Breast epithelium (tissue), 4 donors: ENCODE measurements at regions not wholly inside any gene's neighbourhood (a gene's known extent, or its start where the extent isn't known, plus 50 kb on each side); places are given as distances from the start of the nearest gene placed in this dataset.

Experiments used
- DNase-seq, 2 donors: peaks; one replicate each; pipeline ENCODE4 v3.0.0-alpha.2; 2019; ENCODE audit warnings: low spot score in 2 of 2
- H3K27ac ChIP-seq, 2 donors: fragments of 200-600 bp; sonication (generic) in 1 of 2; one replicate each; pipeline ENCODE4 v1.5.1; 2016 to 2019; ENCODE audit warnings: mild to moderate bottlenecking in 1 of 2
- H3K27me3 ChIP-seq, 2 donors: fragments of 200-600 bp; sonication (generic) in 1 of 2; one replicate each; pipeline versions ENCODE4 v1.5.1 to v1.6.0; 2017 to 2019; ENCODE audit warnings: control low read depth in 1 of 2, mild to moderate bottlenecking in 1 of 2
- H3K36me3 ChIP-seq: fragments of 200-600 bp; one replicate; pipeline ENCODE4 v1.5.1; 2019
- H3K4me1 ChIP-seq, 2 donors: fragments of 200-600 bp; sonication (generic); one replicate each; pipeline ENCODE4 v1.5.1; 2016 to 2019; ENCODE audit warnings: control low read depth in 1 of 2
- H3K4me3 ChIP-seq, 3 donors: fragments of 200-600 bp; sonication (generic); 1 replicate in 2 of 3; 2 replicates in 1 of 3; pipeline ENCODE4 v1.5.1; 2016 to 2019; ENCODE audit warnings: mild to moderate bottlenecking in 3 of 3, moderate library complexity in 2 of 3
- H3K9me3 ChIP-seq, 2 donors: fragments of 200-600 bp; sonication (generic) in 1 of 2; one replicate each; pipeline ENCODE4 v1.5.1; 2016 to 2019; ENCODE audit warnings: control low read depth in 1 of 2
- CTCF ChIP-seq, 3 donors: fragments of 450-650 bp; IDR thresholded peaks; one replicate each; pipeline ENCODE4 v1.5.1; 2016 to 2017; ENCODE audit warnings: antibody characterized with exemption in 3 of 3, mild to moderate bottlenecking in 3 of 3, moderate library complexity in 3 of 3
- POLR2A ChIP-seq: fragments of 450-650 bp; IDR thresholded peaks from one replicate; pipeline ENCODE4 v1.6.1; 2016; ENCODE audit warnings: antibody characterized with exemption, mild to moderate bottlenecking, moderate library complexity
- POLR2AphosphoS5 ChIP-seq, 3 donors: sonication (generic); formaldehyde crosslinking; IDR thresholded peaks; one replicate each; pipeline ENCODE4 v1.6.1; 2017; ENCODE audit warnings: antibody characterized with exemption in 3 of 3
- intact Hi-C: fragments of 100-400 bp; cut with DNase I; formaldehyde crosslinking; loops from one replicate; pipeline ENCODE4 v1.15.1; 2023; ENCODE audit warnings: low total_unique reads

DNA sequence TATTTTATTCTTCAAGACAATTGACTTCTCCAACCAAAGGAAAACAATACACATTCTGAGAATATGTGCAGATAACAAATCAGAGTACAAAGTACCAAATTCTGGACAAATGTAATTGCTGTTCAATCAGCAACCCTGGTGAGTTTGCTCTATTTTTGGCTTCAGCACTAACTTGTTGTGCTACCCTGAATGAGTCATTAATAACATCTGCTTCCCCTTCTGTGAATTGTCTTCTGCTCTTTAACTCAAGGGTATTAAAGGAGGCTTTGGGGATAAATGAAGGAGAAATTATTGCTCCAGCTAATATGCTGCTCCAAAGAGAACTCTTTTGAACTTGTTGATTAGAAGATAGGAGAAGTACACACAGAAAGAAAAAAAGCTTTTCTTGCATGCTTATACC is 459.3 kb downstream of the HTR7 start:
- intact Hi-C loops = loop anchor here (2.0 kb wide), 1 partner anchor 30 kb away; no protein-coding TSS in a partner anchor
- TF ChIP-seq CTCF (IDR thresholded peaks at IDR 0.05) = no peak
- TF ChIP-seq POLR2A = no peak
- TF ChIP-seq POLR2AphosphoS5 (IDR thresholded peaks at IDR 0.05) = no peak
- no peaks in the 10 kb centered on the region for H3K9me3 ChIP-seq
- H3K36me3 ChIP-seq = no peaks in the 10 kb centered on the region
- no peak overlapping the region for H3K27ac ChIP-seq
- no peak for DNase-seq
- no peaks in the 10 kb centered on the region for H3K4me1 ChIP-seq
- no peaks in the 10 kb centered on the region for H3K27me3 ChIP-seq
- H3K4me3 ChIP-seq = no peak overlapping the region

- no peak overlapping the region for H3K4me3 ChIP-seq
- TF ChIP-seq POLR2AphosphoS5 (IDR thresholded peaks at IDR 0.05) (no peak), POLR2A (no peak), CTCF (IDR thresholded peaks at IDR 0.05) (no peak)
These were observed 458.1 kb downstream of the HTR7 start for GRCh38 chr10:90399782-90400181.

DNA sequence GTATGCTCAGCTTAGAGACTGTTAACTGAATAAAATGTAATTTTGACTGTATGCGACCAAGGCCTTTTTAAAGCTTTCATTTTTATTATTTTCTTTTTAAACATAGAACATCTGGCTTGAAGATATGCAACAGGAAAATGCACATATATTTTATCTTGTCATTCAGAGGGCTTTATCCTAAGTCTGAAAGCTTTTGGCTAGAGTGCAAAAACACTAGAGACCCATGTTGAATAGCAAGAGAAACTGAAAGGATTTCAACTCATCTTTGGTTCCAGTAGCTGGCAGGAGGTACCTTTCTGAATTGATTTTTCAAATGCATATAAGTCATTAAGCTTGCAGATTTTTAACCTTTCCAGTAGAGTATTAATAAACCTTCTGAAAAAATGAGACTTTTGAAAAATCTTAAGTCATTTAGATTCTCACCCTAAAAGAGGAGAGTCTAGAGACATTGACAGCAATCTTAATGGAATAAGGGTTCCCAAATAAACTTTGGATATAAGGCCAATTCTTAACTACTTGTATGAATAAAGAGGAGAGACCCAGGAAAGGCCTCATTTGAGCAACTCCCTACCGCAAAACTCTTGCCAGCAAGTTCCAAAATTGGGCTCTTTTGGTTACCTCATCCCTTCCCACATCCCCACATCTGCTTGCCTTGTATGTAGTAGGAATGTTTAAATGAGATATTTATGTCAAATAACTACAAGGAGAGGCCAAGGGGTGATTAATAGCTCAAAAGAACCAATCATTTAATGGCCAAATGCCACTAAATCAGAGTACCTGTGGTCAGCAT is 454.4 kb downstream of the HTR7 start:
- intact Hi-C loops = no loop called here
- Histone ChIP-seq H3K4me1 (no peaks in the 10 kb centered on the region), H3K4me3 (no peak overlapping the region), H3K27ac (no peak overlapping the region), H3K27me3 (no peaks in the 10 kb centered on the region), H3K36me3 (no peaks in the 10 kb centered on the region), H3K9me3 (no peaks in the 10 kb centered on the region)
- no peak for TF ChIP-seq POLR2A
- TF ChIP-seq POLR2AphosphoS5 (IDR thresholded peaks at IDR 0.05) = no peak
- no peak for TF ChIP-seq CTCF (IDR thresholded peaks at IDR 0.05)
- no peak for DNase-seq

More at GRCh38 chr10:90399782-90400181, 458.1 kb downstream of the HTR7 start:
- Histone ChIP-seq H3K4me1 (no peaks in the 10 kb centered on the region), H3K27me3 (no peaks in the 10 kb centered on the region), H3K9me3 (no peaks in the 10 kb centered on the region), H3K27ac (no peak overlapping the region), H3K36me3 (no peaks in the 10 kb centered on the region)
- no peak for DNase-seq
- intact Hi-C loops = loop anchor here (2.0 kb wide), 1 partner anchor 31 kb away; no protein-coding TSS in a partner anchor

DNA sequence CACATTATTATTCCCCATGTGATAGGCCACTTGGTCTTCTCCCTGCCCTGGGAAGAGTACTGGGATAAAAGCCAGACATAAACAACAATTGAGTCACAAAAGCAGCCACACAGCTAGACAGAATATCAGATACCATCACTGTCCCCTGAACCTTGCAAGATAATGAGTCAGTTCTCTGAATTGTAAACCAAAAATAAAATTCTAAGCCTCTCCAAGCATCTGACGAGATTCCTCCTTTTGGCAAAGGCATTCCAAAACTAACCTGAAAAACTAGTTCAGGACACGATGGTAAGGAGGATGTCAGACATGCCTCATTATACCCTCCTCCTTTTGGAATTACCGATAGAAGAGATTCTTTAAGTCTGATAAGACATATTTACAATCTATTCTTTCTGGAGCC is 450.7 kb downstream of the HTR7 start:
- Histone ChIP-seq H3K27ac (no peak overlapping the region), H3K9me3 (peaks cover 0 to 17% of the 10 kb centered on the region in 2 donors), H3K4me1 (no peaks in the 10 kb centered on the region), H3K4me3 (no peak overlapping the region), H3K27me3 (no peaks in the 10 kb centered on the region), H3K36me3 (no peaks in the 10 kb centered on the region)
- DNase-seq = no peak
- TF ChIP-seq CTCF (IDR thresholded peaks at IDR 0.05) (no peak), POLR2A (no peak), POLR2AphosphoS5 (IDR thresholded peaks at IDR 0.05) (no peak)
- intact Hi-C loops = no loop called here

DNA sequence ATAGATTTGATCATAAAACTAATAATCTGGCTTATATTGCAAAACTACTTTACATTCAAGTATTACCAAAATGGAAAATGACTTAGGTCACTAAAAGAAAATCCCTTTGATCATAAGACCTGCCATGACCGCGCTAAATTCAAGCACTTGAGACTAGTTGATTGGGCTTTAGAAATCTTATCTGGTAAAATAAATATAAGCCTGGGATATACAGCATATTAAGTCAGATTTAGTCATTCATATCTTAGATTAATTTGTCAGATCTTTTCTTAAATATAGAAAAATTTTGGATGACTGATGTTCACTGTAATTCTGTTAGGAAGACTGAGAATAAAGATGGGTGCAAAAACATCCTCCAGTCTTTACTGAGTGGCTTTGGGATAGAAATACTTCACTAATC is 450.0 kb downstream of the HTR7 start:
- H3K27ac ChIP-seq = no peak overlapping the region
- H3K36me3 ChIP-seq = no peaks in the 10 kb centered on the region
- TF ChIP-seq CTCF (IDR thresholded peaks at IDR 0.05) = no peak
- TF ChIP-seq POLR2A = no peak
- TF ChIP-seq POLR2AphosphoS5 (IDR thresholded peaks at IDR 0.05) = no peak
- peaks cover 0 to 17% of the 10 kb centered on the region in 2 donors for H3K9me3 ChIP-seq
- DNase-seq = no peak
- intact Hi-C loops = no loop called here
- no peak overlapping the region for H3K4me3 ChIP-seq
- H3K4me1 ChIP-seq = no peaks in the 10 kb centered on the region
- no peaks in the 10 kb centered on the region for H3K27me3 ChIP-seq
